Esophagus muscularis mucosa (tissue), 4 donors: ENCODE measurements at regions not wholly inside any gene's neighbourhood (a gene's known extent, or its start where the extent isn't known, plus 50 kb on each side); places are given as distances from the start of the nearest gene placed in this dataset.

Experiments used
- EP300 ChIP-seq: sonication (generic); formaldehyde crosslinking; IDR thresholded peaks from one replicate; pipeline ENCODE4 v1.6.1; 2017; ENCODE audit warnings: antibody characterized with exemption
- POLR2AphosphoS5 ChIP-seq, 2 donors: sonication (generic); formaldehyde crosslinking; IDR thresholded peaks; one replicate each; pipeline ENCODE4 v1.6.1; 2017; ENCODE audit warnings: antibody characterized with exemption in 2 of 2
- TF ChIP-seq, protein P1 (sequence below), 3 experiments: fragments of 200-600 bp in 2 of 3; fragments of 450-650 bp in 1 of 3; sonication (generic) in 2 of 3; IDR thresholded peaks; one replicate each; pipeline ENCODE4 v1.5.1; 2017 to 2019; ENCODE audit warnings: antibody characterized with exemption in 3 of 3, mild to moderate bottlenecking in 2 of 3, moderate library complexity in 1 of 3

DNA sequence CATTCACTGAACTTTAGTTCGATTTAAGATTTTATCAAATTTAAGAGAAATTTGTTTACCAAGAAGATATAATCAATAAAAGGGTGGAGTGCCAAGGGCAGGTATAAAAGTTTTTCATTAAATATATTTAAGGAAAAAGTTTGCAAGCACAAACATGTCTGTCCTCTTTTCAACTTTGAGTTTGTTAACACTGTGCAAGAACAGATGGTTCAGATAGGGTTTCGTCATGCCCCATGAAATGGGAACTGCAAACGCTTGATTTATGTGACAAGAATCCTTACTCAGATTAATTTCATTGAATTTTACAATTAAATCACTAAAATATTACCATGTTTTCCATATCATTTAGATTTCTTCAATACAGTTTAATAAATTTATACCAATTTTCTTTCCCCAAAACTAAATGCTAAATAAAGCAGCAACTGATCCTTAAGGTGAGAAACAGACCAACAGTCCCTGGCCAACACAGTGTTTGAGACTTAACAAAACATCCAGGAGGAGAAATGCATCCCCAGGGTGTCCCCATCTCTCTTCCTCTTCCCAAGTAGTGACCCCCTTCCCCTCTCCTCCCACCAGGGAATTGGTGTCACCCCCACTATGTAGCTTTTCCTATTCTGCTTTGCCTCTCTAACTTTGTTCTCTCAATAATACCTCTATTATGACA, 292.9 kb downstream of the LTN1 start:
- no peak for TF ChIP-seq POLR2AphosphoS5 (IDR thresholded peaks at IDR 0.05)
- TF ChIP-seq EP300: no peak
- TF ChIP-seq, protein P1, sequence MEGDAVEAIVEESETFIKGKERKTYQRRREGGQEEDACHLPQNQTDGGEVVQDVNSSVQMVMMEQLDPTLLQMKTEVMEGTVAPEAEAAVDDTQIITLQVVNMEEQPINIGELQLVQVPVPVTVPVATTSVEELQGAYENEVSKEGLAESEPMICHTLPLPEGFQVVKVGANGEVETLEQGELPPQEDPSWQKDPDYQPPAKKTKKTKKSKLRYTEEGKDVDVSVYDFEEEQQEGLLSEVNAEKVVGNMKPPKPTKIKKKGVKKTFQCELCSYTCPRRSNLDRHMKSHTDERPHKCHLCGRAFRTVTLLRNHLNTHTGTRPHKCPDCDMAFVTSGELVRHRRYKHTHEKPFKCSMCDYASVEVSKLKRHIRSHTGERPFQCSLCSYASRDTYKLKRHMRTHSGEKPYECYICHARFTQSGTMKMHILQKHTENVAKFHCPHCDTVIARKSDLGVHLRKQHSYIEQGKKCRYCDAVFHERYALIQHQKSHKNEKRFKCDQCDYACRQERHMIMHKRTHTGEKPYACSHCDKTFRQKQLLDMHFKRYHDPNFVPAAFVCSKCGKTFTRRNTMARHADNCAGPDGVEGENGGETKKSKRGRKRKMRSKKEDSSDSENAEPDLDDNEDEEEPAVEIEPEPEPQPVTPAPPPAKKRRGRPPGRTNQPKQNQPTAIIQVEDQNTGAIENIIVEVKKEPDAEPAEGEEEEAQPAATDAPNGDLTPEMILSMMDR (IDR thresholded peaks at IDR 0.05): no peak
